ENCODE measurements at regions not wholly inside any gene's neighbourhood (a gene's known extent, or its start where the extent isn't known, plus 50 kb on each side); places are given as distances from the start of the nearest gene placed in this dataset.

DNA sequence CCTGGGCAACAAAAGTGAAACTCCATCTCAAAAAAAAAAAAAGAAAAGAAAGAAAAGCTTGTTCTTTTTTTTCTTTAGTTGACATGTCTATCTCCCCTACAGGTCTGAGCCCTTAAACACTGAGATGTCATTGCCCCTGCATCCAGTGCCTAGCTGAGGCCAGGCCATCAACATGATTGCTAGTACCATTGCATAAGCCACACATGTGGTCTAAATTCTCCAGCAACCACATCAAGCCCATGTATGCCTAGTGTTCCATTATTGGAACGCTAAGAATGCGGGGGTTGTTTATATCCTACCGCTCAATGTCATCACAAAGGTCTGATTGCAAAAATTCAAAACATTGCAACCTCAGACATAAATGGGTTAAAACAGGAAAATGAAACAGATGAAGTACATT is 62.7 kb downstream of the NPTX2 start:
- DNase-seq = no peak

DNA sequence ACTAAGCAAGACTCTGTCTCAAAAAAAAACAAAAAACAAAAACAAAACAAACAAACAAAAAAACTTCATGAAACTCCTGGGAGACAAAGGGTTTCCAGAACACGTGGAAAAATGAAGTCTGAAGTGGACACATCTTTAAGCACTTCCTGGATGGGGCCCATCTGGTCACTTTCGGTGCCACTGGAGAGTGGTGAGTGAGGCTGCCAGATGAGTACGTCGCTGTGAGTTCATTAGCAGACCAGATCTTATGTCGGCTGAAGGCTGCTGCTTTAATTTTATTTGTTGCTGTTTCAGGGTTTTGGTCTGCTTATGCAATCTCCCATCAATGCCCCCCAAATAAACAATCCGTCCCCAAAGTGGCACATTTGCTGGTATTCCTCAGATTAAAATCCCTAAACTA is 64.4 kb downstream of the NPTX2 start:
- no peak for DNase-seq

DNA sequence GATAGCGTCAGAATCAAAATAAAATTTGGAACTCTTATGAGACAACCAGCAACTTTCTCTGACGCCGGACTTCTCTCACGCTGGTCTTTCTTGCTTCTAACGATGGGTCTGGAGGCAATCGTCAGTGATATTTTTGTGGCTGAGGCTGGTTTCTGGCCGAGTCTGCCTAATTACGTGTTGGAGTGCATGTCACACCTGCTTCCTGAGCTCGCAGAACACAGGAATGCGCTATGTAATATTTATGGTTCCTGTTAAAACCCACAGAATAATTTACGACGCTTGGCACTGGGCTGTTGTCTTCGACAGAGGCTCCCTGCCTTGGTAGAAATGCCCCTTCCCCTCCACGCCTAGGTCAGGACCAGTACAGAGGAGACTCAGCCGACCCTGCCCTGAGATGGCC is 64.9 kb downstream of the NPTX2 start:
- DNase-seq = no peak

DNA sequence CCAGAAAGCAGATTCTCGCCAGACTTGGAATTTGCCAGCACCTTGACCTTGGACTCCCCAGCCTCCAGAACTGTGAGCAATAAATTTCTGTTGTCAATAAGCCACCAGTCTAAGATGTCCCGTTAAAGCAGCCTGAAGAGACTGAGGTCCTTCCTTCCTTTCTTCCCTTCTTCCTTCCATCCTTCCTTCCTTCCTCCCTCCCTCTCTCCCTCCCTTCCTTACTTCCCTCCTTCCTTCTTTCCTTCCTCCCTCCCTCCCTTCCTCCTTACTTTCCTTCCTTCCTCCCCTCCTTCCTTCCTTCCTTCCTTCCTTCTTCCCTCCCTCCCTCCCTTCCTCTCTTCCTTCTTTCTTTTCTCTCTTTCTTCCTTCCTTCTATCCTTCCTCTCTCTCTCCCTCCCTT is 66.4 kb downstream of the NPTX2 start:
- no peak for DNase-seq

DNA sequence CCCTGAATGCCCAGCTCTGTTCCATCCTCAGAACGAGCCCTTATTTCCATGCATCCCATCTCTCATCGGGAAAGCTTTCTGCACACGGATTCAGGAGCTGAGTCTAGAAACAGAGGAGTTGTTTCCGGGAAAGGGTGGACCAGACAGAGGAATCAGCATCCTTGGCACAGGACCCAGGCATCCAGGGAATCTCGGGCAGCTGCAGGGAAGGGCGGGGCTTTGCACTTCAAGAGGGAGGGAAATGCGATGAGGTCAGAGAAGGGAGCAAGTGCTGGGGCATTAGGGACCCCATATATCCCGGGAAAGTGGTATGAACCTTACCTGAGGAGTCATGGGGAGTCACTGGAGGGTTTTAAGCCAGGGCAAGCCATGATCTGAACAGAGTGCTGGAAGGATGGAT is 68.5 kb downstream of the NPTX2 start:
- DNase-seq = no peak

DNA sequence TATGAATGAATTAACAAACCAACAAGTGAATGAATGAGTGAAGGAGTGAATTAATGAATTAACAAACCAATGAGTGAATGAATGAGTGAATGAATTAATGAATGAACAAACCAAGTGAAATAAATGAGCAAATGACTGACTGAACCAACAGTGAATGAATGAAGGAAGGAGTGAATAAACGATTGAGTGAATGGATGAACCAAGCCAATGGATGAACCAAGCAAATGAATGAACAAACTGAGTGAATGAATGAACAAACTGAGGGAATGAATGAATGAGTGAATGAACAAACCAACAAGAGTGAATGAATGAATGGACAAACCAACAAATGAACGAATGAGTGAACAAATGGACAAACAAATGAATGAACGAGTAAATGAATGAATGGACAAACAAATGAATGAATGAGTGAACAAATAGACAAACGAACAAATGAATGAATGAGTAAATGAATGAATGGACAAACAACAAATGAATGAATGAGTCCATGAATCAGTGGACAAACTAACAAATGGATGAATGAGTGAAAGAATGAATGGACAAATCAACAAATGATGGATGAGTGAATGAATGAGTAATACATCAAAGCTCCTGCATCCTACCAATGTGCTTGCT is 69.5 kb downstream of the NPTX2 start:
- DNase-seq = no peak

DNA sequence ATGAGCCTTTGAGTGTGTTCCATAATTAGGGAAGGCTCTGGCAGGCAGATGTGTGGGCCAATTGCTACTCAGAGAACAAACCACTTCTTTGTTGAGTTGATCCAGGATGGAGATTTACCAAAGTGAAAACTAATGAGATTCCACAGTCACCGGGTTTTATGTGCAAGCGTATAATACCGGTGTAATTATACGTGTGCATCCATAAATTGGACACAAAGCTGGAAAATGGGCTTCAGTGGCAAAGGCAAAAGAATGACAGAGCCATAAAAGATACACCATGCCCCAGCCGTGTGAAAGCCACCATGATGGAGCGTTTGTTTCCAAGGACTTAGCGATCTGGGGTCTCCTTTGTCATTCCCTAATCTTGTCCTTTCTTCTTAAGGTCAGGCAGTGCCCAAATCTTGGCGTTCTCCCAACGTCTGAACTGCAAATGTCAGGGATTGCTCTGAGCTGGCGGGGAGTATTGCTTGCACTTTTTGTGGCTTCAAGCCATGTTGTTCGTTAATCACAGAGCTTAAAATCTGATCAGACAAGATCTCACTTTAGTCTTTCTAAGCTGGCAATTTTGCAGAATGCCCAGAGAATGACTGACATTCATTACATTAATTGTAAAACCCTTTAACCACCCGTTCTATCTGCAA is 70.1 kb downstream of the NPTX2 start:
- DNase-seq = no peak

DNA sequence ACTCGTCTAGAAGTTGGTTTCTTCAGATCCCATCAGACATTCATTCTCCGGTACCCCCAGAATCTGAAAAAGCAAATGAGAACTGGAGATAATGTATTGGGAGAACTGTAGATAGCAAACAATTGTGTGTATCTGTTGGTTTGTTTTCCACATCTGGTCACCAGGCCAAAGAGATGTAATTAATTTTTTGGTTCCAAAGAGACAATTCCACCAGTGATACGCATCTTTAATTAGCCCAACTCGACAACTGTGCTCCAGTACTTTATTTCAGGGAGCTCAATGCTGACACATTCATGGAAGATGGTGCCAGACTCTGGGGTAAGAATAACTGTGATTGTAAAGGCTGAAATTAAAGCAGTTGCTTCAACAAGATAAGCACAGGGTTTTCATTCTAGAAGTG is 74.5 kb downstream of the NPTX2 start:
- no peak for DNase-seq

DNA sequence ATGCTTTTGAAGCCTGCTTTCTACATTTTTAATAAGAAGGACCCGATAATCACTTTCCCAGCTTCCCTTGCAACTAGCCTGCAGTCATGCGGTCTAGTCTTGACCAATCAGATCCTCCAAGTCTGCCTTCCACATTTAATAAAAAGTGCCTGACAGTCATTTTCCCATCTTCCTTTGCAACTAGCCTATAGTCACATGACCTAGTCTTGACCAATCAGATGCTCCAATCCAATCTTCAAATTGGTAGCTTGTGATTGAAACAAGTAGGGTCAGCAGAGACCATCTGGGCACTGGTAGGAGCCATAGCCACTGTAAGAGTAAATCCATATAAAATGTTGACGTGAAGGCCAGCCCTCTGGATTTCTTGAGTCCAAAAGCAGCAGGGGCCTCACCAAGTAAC is 80.0 kb downstream of the NPTX2 start:
- no peak for DNase-seq

DNA sequence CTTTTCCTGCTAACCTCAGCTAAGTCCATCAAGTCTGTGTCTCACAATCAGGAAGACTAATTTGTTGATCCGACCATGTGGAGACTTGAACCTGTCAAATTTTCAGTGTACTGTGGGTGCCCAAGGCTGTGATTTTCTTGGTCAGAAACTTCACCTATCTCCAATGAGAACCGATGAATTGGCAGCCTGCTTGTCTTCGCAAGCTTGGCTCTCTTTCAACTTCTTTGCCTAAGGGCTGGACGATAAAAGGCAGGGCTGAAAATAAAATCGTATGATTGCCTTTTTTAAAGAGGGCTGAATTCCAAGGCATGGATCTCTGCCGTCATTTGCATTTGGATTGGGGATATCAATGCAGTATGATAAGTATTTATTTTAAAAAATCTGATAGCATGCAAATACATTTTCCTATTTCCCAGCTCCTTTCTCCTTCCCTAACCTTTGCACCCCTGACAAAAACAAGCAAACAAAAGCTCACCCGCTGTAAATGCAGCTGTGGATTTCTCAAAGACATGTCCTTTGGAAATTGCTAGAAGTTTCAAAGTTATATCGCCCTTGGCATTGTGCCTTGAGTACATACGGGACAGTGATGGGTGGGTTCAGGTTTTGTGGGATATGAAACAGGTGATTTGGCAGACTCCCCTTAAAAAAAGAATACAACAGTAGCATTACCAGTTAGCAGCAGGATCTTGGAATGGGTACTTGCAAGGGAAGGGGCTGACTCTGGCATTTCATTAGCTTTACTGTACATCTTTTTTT is 80.6 kb downstream of the NPTX2 start:
- DNase-seq = no peak

DNA sequence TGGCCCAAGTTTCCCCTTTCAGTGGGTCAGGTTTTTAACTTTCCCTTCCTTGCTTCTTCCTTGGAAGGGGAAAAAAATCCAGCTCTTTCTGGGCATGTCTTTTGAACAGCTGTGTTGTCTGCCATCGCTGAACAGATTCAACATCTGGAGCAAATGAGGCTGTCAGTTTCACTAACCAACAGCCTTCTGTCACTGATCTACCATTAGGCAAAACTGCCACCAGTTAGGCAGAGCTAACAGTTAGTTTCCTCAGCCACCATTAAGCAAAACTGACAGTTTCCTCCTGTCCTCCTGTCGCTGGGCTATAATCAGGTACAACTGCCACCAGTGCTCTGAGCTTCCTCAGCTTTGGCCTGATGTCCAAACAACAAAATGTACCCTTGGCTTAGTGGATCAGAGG is 81.9 kb downstream of the NPTX2 start:
- no peak for DNase-seq

DNA sequence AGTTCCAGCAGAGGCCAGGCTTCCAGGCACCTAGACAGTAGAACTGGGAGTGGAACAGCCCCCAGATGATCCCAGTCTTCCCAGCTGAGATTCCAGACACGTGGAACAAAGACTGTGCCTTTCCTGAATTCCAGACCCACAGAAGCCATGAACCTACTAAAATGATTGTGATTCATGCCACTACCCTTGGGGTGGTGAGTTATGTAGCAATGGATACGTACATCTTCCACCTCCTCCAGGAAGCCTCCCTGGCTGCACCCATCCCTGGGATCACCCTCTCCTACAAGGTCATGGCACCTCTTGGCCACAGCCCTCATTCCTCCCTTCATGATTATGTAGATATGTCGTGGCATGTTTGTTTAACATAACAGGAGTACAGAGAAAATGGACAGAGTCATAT is 83.4 kb downstream of the NPTX2 start:
- DNase-seq = no peak

DNA sequence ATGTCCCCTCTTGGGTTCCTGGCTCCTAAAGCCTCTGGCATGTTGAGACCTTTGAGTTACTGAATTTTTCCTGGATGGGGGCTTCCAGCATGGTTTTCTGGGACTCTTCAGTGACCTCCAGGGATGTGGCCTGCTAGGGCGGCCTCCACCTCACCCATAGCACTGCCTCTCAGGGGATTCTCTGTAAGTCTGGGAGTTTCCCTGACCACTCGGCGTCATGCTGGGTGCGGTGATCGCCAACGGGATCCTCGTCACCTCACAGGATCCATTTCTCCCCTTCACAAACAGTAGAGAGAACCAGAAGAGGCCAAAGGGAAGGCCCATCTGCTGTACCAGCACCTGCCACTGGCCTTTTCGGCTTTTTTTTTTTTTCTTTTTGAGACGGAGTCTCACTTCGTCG is 84.3 kb downstream of the NPTX2 start:
- DNase-seq = no peak

DNA sequence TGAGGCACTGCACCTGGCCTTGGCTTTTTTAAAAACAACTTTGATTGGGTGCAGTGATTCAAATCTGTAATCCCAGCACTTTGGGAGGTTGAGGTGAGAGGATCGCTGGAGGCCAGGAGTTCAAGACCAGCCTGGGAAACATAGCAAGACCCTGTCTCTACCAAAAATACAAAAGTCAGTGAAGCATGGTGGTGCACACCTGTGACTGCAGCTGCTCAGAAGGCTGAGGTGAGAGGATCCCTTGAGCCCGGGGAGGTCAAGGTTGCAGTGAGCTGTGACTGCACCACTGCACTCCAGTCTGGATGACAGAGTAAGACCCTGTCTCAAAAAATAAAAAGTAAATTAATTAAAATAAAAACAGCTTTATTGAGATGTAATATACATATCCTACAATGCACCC is 84.9 kb downstream of the NPTX2 start:
- no peak for DNase-seq

DNA sequence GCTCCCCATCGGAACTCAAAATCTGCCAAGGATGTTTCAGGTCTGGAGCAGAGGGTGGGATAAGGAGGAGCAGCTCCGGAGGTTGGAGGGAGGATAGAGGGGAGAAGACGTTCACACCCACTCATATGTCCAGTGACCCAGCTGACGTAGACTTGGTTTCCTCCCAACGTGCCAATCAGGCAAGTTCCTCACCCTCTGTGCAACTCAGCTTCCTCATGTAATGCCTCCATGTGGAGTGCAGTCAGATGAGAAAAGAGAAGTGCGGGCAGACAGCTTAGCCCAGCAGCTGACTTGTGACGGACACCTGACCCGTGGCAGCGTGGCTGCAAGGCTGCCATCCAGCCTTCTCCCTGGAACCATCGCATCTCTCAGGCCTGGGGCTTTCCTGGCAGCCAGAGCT is 86.8 kb downstream of the NPTX2 start:
- no peak for DNase-seq

DNA sequence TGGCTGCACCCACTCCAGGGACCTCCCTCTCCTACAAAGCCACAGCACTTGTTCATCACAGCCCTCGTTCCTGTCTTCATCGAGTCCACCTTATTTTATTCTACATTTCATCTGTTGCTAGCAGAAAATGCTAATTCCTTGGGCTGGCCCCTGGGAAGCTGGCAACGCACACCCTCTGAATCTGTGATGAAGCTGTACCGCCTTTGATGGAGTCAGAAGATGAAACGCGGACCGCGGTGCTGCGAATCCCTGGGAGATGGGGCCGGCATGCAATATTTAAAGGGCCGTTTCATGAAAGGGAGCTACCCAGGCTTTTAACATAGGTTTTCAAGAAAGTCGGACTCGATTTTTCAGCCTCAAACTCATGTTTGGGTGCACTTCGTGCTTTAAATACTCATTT is 88.5 kb downstream of the NPTX2 start:
- no peak for DNase-seq

DNA sequence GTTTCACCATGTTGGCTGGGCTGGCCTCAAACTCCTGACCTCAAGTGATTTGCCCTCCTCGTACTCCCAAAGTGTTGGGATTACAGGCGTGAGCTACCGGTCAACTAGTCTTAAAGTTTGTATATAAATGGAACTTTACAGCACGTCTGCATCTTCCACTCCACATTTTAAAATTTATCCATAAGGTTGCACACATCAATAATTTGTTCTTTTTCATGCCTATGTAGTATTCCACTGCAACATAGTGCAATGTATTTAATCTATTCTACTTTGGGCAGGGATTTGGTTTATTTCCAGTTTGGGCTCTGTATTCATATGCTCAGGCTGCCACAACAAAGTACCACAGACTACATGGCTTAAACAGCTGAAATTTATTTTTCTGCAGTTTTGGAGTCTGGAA is 90.0 kb downstream of the NPTX2 start:
- DNase-seq = no peak

DNA sequence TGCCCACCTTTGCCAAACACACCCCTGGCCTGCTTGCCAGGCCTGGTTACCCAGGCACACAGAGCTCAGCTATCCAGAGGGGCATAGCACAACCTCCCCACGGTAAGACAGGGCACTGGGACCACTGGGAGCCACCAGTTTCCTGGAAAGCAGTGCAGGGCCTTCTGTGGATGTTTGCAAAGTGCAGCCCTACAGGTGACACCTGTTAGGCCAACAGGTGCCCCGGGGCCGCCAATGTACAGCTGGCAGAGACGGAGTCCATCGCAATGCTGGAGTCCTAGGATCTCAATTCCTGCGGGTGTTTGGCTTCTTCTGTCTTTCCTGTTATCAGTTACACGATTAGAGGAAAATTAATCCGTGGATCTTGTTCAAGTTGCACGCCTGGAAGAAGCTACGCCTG is 94.9 kb downstream of the NPTX2 start:
- DNase-seq = no peak

DNA sequence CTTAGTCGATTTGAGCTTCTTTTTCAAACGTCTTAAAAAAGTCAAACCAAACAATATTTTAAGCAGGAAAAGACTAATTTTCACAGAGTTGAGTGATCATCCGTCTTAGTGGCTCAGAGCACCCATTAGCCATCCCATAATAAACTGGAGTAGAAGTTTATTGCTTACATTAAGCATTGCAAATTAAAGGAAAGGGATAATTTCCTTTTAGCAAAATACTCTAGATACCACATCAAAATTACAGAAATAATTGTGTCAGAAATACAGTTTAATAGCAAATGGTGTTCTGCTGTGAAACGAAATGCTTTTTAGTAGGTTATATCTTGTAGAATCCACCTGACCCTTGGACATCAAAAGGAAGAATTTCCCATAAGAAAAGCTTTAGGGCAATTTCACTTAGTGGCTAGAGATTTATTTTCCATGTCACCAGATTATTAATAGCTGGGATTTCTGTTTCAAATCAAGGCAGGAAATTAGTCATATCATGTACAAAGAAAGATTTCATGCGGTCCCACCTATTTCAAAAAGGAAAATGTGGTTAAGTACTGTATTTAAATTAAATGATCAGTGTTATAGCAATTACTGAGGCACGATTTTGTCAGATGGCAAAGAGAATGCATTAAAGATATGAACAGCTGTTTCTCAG is 96.2 kb downstream of the NPTX2 start:
- no peak for DNase-seq

DNA sequence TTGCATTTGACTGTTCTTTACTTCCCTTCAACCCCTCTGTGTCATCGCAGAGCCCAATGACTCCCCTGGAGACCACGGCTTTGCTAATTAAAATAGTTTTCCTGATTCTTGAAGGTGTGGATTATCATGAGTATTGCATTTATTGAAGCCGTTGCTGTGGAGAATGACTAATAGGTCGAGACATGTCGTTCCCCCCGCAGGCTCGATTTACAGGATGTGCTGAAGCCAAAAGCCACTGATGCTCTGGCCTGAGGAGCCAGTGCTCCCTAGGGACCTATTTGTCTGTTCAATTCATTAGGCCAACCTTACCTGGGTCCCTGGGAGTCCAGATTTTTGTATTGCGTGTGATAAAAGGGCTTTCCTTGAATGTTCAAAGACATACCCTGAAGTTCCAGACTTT is 102.3 kb downstream of the NPTX2 start:
- DNase-seq = no peak

DNA sequence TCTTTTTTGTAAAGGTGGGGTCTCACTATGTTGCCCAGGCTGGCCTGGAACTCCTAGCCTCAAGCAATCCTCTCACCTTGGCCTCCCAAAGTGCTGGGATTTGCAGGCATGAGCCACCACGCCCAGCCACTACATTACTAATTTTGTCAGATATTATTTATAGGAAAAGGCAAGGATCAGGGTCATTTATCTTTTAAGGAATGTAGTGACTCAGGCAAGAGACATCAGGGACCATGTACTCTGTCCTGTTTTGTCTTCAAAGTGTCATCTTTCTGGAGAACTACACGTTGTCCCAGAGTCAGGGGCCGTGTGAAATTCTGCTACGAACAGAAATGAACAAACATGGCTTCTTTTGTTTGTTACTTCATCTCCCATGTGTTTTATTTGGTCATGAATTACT is 105.3 kb downstream of the NPTX2 start:
- no peak for DNase-seq

DNA sequence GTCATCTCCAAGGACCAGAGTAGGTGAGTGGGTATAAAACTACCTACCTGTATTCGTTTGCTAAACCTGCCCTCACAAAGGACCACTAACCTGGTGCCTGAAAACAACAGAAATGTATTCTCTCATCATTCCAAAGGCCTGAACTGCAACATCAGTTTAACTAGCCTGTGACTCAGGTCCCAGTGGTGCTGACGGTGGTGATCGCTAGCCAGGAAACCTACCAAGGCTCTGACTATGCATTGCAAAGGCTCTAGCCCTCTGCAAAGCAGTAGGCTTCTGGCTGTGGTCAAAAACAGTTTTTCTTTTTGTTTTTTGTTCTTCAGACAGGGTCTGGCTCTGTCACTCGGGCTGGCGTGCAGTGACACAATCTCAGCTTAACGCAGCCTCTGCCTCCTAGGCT is 107.5 kb downstream of the NPTX2 start:
- no peak for DNase-seq

DNA sequence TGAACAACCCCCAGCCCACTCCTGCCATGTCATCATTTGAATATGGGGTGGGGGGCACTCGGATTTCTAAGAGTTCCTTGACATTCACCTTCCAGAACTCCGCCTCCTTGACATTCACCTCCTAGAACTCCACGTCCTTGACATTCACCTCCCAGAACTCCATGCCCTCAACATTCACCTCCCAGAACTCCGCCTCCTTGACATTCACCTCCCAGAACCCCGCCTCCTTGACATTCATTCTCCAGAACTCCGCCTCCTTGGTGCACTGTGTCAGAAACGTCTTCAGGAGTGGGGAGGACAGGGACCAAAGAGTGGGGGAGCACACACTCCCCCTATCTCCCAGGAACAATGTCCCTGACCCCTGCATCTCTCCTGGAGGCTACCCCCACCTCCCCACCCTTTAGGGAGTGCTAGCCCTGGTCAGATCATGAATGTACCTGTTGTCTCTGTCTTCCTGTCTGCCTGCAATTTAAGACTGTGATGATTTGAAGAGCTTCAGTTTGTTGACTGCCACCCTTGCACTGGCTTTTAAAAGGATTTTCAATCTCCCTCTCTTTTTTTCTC is 110.1 kb downstream of the NPTX2 start:
- DNase-seq = no peak

DNA sequence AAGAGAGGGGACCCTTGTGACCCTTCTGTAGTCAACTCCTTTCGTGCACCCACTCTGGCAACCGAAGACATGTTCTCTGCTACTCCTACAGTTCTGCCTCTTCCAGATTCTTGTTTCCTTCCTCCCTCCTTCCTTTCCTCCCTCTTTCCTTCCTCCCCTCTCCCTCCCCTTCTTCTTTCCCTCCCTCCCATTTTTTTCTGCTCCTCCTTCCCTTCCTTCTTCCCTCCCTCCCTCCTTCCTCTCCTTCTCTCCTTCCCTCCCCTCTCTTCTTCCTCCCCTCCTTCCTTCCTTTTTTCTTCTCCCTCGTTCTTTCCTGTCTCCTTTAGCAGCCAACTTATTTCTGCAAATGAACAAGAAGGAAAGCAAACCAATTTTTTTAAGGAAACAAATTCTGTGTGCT is 111.5 kb downstream of the NPTX2 start:
- no peak for DNase-seq

Data from CD4-positive, alpha-beta T cell treated with Interferon gamma for 1 hour (primary cell).